NK-92 treated with Interleukin-12 subunit alpha and Interleukin-12 subunit beta, amount 100 ng/mL, for 24 hours (cell line): ENCODE measurements at regions not wholly inside any gene's neighbourhood (a gene's known extent, or its start where the extent isn't known, plus 50 kb on each side); places are given as distances from the start of the nearest gene placed in this dataset.
"Not testable (repeated sequence)": the region's sequence is repeated elsewhere in the genome, so short reads cannot be mapped to it uniquely, and the experiment has no call there.

Experiments
- DNase-seq: peaks from one replicate; lab custom pipeline; 2025; lab: John Stamatoyannopoulos, UW

DNA sequence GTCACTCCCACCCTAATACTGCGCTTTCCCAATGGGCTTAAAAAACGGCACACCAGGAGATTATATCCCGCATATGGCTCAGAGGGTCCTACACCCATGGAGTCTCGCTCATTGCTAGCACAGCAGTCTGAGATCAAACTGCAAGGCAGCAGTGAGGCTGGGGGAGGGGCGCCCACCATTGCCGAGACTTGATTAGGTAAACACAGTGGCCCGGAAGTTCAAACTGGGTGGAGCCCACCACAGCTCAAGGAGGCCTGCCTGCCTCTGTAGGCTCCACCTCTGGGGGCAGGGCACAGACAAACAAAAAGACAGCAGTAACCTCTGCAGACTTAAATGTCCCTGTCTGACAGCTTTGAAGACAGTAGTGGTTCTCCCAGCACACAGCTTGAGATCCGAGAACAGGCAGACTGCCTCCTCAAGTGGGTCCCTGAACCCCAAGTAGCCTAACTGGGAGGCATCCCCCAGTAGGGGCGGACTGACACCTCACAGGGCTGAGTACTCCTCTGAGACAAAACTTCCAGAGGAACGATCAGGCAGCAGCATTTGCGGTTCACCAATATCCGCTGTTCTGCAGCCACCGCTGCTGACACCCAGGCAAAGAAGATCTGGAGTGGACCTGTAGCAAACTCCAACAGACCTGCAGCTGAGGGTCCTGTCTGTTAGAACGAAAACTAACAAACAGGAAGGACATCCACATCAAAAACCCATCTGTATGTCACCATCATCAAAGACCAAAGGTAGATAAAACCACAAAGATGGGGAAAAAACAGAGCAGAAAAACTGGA, 1085.6 kb upstream of the FANCL start:
- DNase-seq = not testable (repeated sequence)

- no peak for DNase-seq
Observed at GRCh38 chr2:59322870-59323269, 1081.7 kb upstream of the FANCL start.

GRCh38 chr2:59322005-59322404, 1080.9 kb upstream of the FANCL start:
- no peak for DNase-seq

DNA sequence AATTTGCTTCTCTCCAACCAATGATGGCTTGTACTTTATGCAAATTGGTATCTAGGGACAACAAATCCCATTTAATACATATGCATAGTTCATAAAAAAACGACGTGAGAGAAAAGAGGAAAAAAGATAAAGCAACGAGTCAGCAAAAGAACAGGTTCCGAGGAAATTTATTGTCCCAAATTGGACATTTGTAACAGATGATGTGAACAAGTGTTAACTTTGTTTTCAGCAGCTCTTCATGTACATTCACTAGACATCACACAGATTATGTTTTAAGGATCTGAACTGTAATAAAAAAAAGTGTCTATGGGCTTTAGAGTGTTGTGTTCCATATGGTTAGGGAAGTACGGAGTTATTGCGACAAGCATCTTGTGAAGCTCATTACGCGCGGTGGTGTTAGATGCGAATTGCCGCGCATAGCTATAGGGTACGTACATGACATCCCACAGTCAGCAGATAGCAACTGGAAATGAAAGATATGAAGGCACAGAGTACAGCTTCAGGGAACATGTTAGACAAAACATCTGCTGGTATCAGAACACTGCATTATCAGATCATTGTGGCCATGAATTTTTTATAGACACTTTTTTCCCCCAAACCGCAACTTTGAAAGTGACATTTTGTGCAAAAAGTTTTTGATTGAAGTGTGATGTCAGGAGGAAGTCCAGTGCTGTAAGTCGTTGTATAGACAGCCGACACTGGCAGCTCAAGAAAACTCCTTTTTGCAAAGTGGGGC, 1073.1 kb upstream of the FANCL start:
- DNase-seq = no peak

DNA sequence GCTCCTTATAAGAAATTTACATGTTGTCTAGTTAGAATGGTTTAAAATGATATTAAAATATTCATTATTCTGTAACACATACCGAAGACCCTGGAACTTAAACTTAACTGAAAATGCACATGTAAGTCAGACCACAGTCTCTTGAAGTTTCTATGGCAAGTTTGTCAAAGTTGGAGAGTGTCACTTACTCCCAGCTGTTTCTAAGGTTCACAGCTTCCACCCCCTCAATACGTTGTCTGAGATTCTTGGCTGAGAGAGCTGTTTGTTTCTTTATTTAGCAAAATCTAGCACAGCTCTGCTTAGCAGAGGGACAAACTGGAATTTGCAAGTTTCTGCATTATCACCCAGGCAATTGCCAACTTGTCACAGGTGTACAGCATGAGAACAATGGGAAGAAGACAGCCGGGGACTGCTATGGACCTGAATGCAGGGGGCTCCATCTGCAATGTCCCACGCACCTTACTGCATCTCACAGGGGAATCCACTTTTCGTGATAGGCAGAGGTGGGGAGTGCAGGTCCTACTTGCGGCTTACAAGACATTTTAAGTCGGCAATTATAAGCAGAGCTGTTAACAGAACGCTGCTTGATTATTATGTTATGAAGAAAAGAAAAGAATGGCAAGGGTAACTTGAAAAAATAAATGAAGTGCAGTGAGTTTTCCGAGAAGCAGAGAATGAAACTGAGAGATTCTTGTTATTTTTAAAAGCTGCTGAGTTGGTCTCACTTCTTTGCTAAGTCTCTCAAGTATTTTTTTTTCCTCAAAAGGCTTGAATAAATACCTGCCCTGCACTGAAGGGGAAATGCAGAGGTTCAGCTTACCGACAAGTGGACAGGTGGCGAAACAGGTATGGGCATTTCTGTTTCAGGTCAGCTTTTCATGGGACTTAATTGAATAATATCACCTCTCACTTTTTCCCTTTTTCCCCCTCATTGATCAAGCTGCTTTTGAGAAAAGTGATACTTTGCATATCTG, 1072.1 kb upstream of the FANCL start:
- DNase-seq = no peak

DNA sequence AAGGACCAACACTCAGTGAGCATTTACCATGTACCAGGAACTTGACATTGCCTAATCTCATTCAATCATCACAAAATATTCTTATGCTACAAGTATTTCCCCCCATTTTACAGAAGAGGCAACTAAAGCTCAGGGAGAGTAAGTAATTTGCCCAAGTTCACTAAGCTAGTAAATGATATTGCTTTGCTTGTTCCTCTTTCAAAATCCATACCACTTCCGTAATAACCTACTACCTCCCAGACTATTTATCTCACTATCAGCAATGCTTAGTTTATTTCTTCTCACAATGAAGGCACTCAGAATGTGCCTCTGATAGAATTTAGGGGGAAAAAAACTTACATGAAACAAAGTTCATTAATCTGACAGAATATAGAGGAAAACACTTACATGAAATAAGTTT, 1070.9 kb upstream of the FANCL start:
- DNase-seq = no peak

DNA sequence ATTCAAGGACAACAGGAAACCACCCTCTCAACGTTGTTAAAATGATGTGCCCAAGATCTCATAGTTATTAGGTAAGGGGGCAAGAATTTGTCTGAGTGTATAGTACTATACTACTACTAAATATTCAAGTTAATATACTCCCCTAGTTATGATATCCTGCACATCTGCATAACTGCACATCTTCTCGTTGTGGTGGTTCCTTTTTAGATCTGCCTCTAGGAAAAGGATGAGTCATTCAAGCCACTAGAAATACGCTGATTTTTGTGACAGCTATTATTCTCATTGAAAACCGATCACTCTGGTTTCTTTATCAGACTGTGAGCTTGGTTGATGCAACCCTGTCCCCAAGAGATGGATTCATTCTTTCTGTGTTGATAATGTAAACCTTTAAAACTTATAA, 1067.0 kb upstream of the FANCL start:
- DNase-seq = no peak

DNA sequence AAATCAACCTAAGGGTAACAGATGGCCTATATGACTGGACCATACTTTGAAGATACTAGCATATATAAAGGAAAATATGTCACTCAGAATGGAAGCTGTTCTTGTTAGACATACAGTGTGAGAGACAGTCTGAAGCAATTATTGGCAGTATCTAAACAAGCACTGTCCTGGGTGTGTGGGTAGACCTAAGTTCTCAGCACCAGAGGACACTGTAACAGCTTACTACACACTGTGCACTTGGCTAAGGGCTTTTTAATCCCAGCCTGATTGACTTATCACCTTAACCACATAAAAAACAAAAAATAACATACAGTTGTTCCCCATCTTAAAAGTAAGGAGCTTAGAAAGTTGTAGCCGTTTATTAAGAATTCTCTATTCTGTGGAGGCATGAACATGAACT, 1066.1 kb upstream of the FANCL start:
- DNase-seq = no peak

DNA sequence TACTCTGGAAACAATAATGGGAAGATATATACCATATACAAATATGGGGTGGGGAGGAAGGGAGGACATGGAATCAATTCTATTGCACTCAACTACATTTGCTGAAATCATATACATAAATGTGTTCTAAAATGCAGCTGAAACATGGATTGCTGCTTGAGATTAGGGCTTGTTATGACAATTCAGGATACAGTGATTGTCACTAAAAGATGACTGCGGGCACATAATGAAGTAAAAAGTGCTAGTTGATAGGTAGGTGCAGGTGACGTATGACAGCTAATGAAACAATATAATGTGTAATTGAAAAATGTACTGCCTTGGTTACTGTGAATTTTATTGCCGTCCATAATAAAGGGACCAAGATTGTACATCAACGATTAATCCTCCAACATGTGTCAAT, 1062.1 kb upstream of the FANCL start:
- DNase-seq = no peak

- no peak for DNase-seq
Observed at GRCh38 chr2:59302683-59303082, 1061.6 kb upstream of the FANCL start.

GRCh38 chr2:59301466-59302402, 1060.6 kb upstream of the FANCL start:
- DNase-seq = no peak

GRCh38 chr2:59297816-59298215, 1056.7 kb upstream of the FANCL start:
- no peak for DNase-seq

DNA sequence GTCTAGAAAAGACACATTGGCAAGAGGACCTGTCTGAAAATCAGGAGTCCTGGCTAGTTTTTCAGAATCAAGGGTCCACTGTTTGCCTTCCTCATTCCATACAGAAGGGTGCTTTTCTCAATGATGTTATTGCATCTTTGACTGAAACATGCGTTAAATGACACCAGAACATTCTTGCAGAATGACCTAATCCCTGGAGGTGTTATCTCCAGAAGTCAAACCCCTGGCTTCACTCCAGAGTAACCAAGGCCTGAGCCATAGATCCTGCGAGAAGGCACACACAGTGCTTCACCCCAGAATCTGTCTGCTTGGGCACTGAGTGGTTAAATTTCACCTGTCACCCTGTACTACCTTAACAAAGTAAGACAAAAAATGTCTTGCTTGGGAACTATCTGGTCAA, 1055.2 kb upstream of the FANCL start:
- no peak for DNase-seq

DNA sequence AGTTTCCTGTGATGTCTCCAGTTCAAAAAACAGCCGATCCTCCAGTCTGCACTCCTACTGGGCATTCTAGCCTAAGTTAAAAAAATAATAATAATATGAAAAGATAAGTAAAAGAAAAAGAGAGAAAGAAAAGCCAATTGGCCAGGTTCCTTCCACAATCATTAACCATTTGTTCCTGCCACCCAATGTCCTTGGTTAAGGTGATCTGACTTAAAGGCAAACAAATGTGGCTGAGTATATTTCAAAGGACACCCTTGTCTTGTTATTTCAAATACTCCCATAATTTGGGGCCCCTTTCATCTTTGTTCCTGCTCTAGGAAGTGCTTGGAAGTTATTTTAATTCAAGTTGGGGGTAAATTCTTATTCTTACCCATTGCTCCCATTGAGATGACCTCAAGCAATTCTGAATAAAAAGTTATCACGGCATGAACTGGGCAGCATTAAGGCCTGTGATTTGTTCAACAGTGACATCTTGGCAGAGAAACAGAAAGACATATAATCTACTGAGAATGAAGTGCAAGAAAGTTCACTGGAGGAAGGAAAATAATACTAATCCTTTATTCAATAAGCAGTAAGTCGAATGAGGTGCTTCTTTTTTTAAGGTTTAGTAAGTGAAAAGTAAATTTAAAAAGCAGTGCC, 1054.5 kb upstream of the FANCL start:
- DNase-seq = no peak

DNA sequence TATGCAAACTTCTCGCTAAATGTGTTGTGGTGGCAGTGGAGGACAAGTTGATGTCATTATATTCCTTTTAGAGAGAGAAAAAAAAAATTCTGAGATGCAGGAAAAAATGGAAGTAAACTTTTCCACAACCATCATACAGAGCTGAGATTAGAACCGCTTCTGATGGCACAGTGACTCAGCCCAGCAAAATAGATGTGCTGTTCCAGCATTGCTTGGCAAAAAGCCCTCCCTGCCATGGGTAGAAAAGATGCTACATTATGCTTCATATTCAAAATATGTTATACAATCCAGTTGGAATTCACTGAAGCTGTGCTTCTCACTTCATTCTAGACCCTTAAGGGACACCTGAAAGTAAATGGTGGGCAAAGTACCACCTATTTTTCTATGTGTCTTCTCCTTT, 1047.6 kb upstream of the FANCL start:
- DNase-seq = no peak

DNA sequence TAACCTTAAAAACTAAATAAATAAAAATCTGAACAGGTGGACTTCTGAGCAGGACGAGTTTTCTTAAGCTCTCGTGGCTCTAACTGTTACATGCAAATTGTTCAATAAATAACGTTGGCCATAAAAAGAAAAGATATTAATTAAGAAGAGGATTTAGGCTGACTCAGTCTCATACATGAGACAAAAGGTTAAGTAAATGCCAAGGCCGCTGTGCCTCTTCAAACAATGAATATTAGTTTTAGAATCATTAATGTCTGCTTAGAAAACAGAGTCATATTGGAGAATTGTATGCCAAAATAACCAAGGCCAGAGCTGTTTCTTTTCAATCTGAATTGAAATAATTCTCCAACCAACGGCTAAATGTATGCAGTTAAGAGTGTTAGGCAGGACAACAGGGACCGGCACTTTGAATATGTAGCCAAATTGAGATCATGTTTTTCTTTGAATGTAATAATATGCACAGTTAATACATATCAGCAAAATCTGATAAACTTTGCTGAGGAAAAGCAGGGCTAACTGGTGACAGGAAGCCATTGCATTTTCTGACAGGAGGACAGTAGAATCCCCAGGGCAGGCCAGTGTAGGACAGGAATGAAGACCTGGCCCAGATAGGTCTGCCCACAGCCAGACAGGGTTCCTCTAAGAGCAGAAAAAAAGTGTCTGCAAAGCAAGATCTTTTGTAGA, 1041.4 kb upstream of the FANCL start:
- no peak for DNase-seq

DNA sequence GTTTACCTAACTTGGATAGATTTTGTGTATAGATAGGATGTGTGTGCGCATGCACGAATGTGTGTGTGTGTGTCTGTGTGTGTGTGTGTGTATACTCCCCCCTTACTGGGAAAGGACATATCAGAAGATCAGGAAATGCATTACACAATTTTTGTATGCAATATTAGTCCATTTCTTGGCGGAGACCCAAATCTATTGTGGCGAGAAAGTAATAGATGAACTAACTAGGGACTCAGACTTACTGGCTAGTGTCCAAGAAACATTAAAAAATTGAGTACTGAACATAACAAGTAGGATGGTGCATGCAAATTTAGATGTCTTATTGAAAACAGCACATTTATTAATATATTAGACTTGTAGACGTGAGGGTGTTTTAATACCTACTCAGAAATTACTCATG, 1036.5 kb upstream of the FANCL start:
- no peak for DNase-seq

GRCh38 chr2:59276917-59277316, 1035.8 kb upstream of the FANCL start:
- DNase-seq = no peak

GRCh38 chr2:59276033-59276432, 1034.9 kb upstream of the FANCL start:
- no peak for DNase-seq

- DNase-seq = no peak
Observed at GRCh38 chr2:59266453-59266852, 1025.3 kb upstream of the FANCL start.
